ENCODE measurements at regions not wholly inside any gene's neighbourhood (a gene's known extent, or its start where the extent isn't known, plus 50 kb on each side); places are given as distances from the start of the nearest gene placed in this dataset.

- no peak for DNase-seq (ENCODE audit: extremely low read depth, low read depth)
These were observed 91.2 kb downstream of the GLI2 start for GRCh38 chr2:120826716-120827410.

GRCh38 chr2:120828066-120828465 lies 92.4 kb downstream of the GLI2 start:
- DNase-seq (ENCODE audit: extremely low read depth, low read depth), result no peak

- no peak for DNase-seq (ENCODE audit: extremely low read depth, low read depth)
These were observed 93.4 kb downstream of the GLI2 start for GRCh38 chr2:120828829-120829632.

GRCh38 chr2:120829633-120830025 lies 94.0 kb downstream of the GLI2 start:
- DNase-seq (ENCODE audit: extremely low read depth, low read depth), result no peak

- DNase-seq (ENCODE audit: extremely low read depth, low read depth), result no peak
These were observed 94.6 kb downstream of the GLI2 start for GRCh38 chr2:120830096-120830830.

- DNase-seq (ENCODE audit: extremely low read depth, low read depth), result no peak
These were observed 95.4 kb downstream of the GLI2 start for GRCh38 chr2:120831086-120831485.

- no peak for DNase-seq (ENCODE audit: extremely low read depth, low read depth)
These were observed 96.2 kb downstream of the GLI2 start for GRCh38 chr2:120831891-120832290.

- DNase-seq (ENCODE audit: extremely low read depth, low read depth), result no peak
These were observed 96.8 kb downstream of the GLI2 start for GRCh38 chr2:120832296-120833070.

- DNase-seq (ENCODE audit: extremely low read depth, low read depth), result no peak
These were observed 97.5 kb downstream of the GLI2 start for GRCh38 chr2:120833127-120833675.

- no peak for DNase-seq (ENCODE audit: extremely low read depth, low read depth)
These were observed 98.5 kb downstream of the GLI2 start for GRCh38 chr2:120834206-120834605.

GRCh38 chr2:120836281-120836680 lies 100.6 kb downstream of the GLI2 start:
- no peak for DNase-seq (ENCODE audit: extremely low read depth, low read depth)

- no peak for DNase-seq (ENCODE audit: extremely low read depth, low read depth)
These were observed 105.3 kb downstream of the GLI2 start for GRCh38 chr2:120840795-120841487.

- DNase-seq (ENCODE audit: extremely low read depth, low read depth), result no peak
These were observed 107.1 kb downstream of the GLI2 start for GRCh38 chr2:120842456-120843439.

GRCh38 chr2:120844070-120844738 lies 108.5 kb downstream of the GLI2 start:
- no peak for DNase-seq (ENCODE audit: extremely low read depth, low read depth)

GRCh38 chr2:120845277-120845676 lies 109.6 kb downstream of the GLI2 start:
- no peak for DNase-seq (ENCODE audit: extremely low read depth, low read depth)

- DNase-seq (ENCODE audit: extremely low read depth, low read depth), result no peak
These were observed 110.9 kb downstream of the GLI2 start for GRCh38 chr2:120846406-120847095.

GRCh38 chr2:120847700-120848321 lies 112.1 kb downstream of the GLI2 start:
- DNase-seq (ENCODE audit: extremely low read depth, low read depth), result no peak
